GM20431 (cell line): ENCODE measurements at regions not wholly inside any gene's neighbourhood (a gene's known extent, or its start where the extent isn't known, plus 50 kb on each side); places are given as distances from the start of the nearest gene placed in this dataset.

Source experiments
- in situ Hi-C: fragments of 300-500 bp; cut with MseI, MboI; formaldehyde crosslinking; loops from one replicate; pipeline ENCODE4 v1.15.0; 2020; ENCODE audit warnings: low sequenced_read_pairs; ENCODE audit not compliant: unreplicated experiment

DNA sequence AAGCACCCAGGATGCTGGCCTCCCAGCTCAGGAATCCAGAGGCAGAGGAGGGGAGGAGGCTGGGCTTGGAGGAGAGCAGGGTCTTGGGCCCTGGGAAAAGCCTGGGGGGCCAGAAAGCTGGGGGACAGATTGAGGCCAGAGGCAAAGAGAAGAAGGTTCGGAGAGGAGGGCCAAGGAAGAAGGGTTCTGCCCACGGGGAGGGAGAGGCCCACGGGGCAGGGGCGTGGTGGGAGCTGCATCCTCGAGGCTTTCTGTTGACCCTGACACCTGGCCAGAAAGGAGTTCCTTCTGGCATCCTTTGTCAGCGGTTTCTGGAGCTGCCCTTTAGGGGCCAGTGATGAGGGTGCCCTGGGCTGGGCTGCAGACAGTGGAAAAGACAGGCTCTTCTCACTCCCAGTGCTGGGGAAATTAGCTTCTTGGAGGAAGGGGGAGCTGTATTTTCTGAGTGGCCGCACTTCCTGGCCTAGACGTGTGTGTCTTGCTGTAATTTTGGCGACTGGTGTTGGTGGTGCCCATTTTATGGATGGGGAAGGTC is 308.7 kb downstream of the SEC14L1 start:
- in situ Hi-C loops, result no loop called here

DNA sequence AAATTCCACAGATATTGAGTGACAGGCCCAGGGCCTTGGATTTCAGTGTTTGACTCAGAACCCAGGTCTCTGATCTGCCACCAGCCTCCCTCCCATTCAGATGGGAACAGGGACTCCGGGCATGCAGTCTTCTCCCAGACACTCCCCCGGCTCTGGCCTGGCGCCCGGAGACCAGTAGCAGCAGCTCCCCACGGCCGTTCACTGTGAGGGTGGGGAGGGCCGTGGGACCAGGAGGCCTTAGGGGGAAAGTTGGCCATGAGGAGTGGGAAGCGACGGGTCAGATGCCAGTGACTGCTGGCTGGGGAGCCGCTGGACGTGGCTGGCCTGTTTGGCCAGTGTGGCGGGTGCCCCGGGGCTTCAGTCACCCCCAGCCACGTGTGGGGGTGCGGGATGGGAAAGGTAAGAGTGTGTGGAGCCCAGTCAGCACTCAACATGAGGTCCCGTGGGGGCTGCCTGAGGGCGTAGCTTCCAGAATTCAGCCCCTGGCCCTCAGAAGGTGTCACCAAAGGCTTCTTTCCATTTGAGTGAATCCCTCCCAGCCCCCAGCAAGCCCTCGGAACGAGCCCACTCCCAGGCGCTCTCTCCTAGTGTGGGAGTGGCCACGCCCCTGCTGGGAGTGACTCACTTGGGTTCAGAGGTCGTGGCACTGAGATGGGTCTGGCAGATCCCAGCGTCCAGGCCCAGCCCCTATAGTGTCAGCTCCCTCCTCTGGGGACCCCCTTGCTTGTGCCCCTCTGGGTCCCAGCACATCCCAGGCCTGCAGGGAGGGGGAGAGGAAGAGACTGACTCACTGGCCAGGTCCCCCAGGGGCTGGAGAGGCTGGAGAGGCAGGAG is 309.4 kb downstream of the SEC14L1 start:
- in situ Hi-C loops, result loop anchor here (10.0 kb wide), 1 partner anchor 705 kb away; no protein-coding TSS in a partner anchor

GRCh38 chr17:77450742-77451244 is 310.0 kb downstream of the SEC14L1 start:
- in situ Hi-C loops, result loop anchor here (10.0 kb wide), 1 partner anchor 704 kb away; no protein-coding TSS in a partner anchor

- in situ Hi-C loops, result loop anchor here (10.0 kb wide), 1 partner anchor 703 kb away; no protein-coding TSS in a partner anchor
Measured at GRCh38 chr17:77451245-77451893, 310.6 kb downstream of the SEC14L1 start.

DNA sequence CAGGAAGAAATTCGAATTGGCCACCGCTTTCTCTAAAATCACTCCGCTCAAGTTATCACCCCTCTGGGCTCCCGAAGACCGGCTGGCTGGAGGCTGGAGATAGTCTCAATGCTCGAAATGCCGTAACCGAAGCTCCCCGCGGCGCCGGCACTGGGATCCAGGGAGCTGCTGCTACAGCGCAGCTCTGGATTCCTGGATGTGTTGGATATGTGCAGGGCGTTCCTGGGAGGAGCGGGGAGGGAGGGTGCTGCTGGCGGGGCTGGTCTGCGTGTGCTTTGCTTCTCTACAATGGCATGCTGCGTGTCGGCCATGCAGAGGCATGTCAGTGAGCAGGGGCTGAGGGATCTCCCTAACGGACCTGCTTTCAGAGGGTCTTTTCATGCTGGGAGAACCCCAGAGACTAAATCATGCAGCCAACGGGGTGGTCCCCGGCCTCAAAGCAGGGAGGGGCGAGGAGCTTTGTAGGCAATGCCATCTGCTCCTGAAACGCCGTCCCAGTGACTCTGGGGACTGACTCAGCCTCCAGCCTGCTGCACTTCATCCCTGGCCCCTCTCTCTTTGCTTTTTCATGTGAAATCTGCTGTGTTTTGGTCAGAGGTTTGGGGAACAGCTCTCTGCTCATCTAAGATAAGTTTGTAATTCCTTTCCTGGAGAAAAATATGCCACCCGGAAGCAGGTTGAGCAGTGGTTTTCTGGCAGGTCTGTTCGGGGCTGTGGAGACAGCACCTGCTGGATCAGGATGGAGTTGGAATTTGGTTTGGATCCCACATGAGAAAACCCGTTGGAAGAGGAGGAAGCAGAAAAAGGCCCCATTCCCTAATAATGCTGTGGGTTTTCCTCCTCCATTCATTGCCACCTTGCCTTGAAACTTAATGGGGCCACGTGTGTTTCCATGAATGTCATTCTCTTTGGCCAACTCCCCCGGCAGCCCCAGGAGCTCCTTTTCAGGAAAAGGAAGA is 311.4 kb downstream of the SEC14L1 start:
- in situ Hi-C loops, result loop anchor here (10.0 kb wide), 1 partner anchor 703 kb away; no protein-coding TSS in a partner anchor

DNA sequence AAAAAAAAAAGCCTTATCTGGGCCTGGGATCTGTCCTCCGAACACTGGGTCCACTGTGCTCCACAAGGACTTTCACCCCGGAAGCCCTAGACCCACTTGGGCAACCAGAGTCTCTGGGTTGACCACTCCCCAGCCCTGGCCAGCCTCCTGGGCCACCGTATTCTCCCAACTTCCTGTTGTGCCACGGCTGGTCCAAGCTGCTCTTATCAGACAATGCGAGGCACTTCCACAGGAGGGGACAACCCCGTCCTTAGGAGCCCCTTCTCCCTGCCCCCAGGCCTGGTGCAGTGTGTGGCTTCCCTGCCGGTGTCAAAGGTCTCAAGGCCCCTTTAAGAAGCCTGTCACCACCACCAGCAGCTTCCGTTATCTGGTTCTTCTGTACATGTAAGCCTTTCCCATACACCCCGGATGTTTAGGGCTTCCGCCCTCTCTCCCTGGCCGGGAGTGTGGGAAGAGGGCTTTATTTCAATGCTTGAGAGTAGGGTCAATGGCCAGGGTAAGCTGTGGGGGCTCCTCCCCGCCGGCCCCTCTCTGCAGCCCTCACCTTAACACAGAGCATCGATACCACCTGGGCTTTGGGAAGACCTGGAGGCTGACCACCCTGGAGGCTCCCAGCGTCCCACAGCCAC is 313.0 kb downstream of the SEC14L1 start:
- in situ Hi-C loops, result loop anchor here (10.0 kb wide), 1 partner anchor 701 kb away; no protein-coding TSS in a partner anchor

GRCh38 chr17:77454242-77455095 is 313.7 kb downstream of the SEC14L1 start:
- in situ Hi-C loops, result loop anchor here (10.0 kb wide), 1 partner anchor 700 kb away; no protein-coding TSS in a partner anchor

DNA sequence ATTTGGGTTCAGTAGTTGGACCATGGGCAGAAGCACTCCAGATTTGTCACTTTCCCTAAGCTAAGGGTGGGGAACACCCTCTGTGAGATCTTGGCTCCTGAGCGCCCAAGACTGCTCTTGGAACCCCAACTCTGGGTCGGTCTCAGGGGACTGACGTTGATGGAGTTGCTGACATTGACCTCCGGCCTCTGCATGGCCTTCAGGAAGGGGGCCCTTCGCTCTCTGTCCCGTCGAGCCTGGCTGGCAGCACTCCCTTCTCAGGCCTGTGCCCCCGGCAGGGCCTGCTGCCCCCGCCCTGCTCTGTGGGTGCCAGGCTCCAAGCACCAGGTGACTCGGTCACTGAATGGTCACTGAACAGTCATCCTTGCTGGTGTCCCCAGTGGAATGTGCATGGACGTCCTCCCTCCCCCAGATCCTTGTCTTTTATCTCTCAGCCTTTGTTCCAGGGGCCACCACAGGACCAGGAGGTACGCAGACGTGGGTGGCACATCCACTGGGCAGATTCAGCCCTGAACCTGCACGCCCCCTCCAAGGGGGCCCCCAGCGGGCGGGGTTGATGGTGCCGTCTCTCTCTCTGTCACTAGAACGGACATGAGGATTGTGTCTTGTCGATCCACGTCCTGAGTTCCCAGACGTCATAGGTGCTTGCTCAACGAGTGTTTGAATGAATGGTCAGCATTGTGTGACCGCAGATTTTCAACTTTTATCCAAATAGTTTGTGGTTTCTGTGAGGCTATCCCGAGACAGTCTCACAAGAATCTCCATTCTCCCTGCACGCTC is 314.5 kb downstream of the SEC14L1 start:
- in situ Hi-C loops, result loop anchor here (10.0 kb wide), 1 partner anchor 700 kb away; no protein-coding TSS in a partner anchor

DNA sequence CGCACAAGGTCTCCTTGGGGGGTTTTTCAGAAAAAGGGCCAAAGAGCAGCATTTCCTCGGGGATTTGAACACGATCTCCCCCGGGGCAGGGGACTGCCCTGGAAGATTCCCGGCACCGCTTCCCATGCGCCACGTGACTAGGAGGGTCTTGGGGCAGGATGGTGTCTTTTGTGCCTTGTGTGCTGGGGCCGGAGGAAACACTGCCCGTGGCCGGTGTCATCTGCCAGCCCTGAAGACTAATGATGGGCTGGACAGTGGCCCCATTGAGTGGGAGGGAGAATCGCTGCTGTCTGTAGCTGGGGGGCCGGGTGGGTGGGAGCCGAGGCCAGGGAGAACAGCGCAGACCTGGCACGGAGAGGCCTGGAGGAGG is 315.1 kb downstream of the SEC14L1 start:
- in situ Hi-C loops, result loop anchor here (10.0 kb wide), 1 partner anchor 699 kb away; no protein-coding TSS in a partner anchor

- in situ Hi-C loops, result loop anchor here (10.0 kb wide), 1 partner anchor 698 kb away; no protein-coding TSS in a partner anchor
Measured at GRCh38 chr17:77456271-77456950, 315.6 kb downstream of the SEC14L1 start.

GRCh38 chr17:77456951-77457548 is 316.3 kb downstream of the SEC14L1 start:
- in situ Hi-C loops, result loop anchor here (10.0 kb wide), 1 partner anchor 698 kb away; no protein-coding TSS in a partner anchor

- in situ Hi-C loops, result loop anchor here (10.0 kb wide), 1 partner anchor 697 kb away; no protein-coding TSS in a partner anchor
Measured at GRCh38 chr17:77457572-77458201, 316.9 kb downstream of the SEC14L1 start.

DNA sequence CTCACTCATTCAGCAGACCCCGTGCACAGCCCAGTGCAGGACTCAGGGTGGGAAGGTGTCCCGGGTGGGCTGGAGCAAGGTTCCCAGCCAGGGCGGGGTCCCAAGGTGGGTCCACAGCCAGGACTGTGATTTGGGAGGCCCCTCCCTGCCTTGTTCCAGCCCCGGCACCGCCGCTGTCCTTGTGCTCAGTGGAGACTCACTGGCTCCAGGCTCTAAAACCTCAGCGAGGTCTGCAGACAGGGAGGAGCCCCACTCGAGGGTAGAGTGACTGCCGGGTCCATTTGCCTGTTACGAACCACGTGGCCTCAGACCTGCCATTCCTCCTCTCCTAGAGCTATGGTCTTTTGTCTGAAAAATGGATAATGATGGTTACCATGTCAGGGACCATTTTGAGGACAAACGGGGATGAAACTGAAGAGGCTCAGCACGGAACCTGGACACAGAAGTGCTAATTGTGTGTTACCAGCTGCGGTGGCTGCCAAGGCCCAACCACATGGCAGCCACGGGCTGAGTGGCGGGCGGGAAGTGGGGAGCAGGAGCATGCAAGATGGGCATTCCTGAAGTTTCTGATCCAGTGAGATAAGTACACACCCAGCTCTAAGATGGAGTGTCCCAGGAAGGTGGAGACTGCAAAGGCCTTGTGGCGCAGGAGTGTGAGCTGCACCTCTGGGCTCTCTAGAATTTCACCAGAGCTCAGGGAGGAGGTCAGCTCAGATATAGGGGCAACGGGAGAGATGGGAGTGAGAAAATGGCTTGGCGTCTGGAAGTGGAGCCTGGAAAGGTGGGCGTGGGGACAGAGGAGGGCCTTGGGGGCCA is 317.6 kb downstream of the SEC14L1 start:
- in situ Hi-C loops, result loop anchor here (10.0 kb wide), 1 partner anchor 696 kb away; no protein-coding TSS in a partner anchor

GRCh38 chr17:77459018-77459755 is 318.4 kb downstream of the SEC14L1 start:
- in situ Hi-C loops, result loop anchor here (10.0 kb wide), 1 partner anchor 696 kb away; no protein-coding TSS in a partner anchor
